ENCODE measurements at regions not wholly inside any gene's neighbourhood (a gene's known extent, or its start where the extent isn't known, plus 50 kb on each side); places are given as distances from the start of the nearest gene placed in this dataset.
A peak's percentile ranks its signal among the peaks of the same experiment; 100 is the strongest.

DNA sequence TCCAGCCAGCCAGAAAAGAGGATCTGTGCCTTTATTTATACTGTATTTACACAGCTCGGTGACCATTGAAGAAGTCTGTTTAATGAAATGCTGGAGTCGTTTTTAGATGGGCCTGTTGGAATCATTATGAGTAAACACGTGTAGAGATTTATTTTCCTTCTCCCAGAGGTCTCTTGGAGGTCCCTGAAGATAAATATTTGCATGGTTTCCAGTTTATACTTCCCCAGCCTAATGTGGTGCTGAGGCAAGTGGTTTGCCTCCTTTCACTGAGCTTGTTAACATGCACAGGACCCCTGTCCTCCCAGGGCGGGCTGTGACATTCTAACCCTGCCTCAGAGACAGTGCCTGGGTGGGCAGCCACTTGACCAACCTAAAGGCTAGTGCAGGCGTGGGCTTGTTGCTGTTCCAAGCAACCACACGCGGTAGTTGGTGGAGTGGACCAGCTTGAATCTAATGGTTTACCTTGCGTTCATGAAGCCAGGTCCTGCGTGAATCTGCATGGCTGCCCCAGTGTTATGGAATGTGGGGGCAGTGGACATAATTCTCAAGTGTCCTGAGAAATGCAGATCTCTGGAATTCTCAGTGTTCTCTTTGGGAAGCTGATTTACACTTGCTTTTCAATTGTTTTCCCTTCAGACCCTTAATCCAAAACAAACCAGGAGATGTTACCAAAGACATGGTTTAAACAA, 130.2 kb upstream of the DLX2 start:
- Mint-ChIP-seq H3K4me3 (no peak overlapping the region), H3K36me3 (no peaks in the 10 kb centered on the region), H3K4me1 (ENCODE audit: low read depth) (peaks cover 21% of the 10 kb centered on the region), H3K27ac (no peak overlapping the region), H3K27me3 (peaks cover 6% of the 10 kb centered on the region), H3K9me3 (ENCODE audit: low read depth) (no peaks in the 10 kb centered on the region)

DNA sequence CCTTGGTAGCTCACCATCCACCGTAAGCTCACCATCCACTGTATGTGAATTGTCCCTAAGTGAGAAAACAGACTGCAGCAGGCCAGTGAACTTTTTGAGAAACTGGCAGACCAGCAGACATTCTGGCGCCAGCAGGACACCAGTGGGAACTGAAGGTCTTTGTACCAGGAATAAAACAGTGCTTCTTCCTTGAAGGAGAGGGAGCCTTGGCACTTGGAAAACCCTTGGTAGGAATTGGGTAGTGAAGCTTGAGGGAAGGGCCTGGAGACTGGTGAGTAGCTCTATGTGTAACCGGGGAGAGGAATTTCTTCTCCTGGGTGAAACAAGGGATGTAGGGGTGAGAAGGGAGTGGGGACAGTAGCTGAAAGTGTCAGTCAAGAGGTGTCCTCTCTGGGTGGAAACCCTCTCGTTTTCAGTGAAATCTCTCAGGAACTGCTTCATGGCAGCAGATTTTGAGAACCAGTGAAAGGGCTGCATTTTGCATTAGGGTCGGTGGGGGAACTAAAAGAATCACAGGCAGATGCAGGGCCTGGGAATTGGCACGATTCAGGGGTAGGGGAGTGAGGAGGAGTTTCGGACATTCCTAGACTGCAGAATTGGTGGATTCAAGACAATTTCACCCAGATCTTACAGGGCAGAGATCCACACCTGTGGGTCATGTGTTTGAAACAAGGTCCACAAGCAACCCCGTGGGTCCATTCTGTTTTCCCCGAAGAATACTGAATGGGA, 131.5 kb upstream of the DLX2 start:
- H3K4me1 Mint-ChIP-seq (ENCODE audit: low read depth) = peaks cover 21% of the 10 kb centered on the region
- H3K36me3 Mint-ChIP-seq = no peaks in the 10 kb centered on the region
- peaks cover 8% of the 10 kb centered on the region for H3K27me3 Mint-ChIP-seq
- no peak overlapping the region for H3K27ac Mint-ChIP-seq
- peak overlapping the region; percentile 90 for H3K4me3 Mint-ChIP-seq
- no peaks in the 10 kb centered on the region for H3K9me3 Mint-ChIP-seq (ENCODE audit: low read depth)

DNA sequence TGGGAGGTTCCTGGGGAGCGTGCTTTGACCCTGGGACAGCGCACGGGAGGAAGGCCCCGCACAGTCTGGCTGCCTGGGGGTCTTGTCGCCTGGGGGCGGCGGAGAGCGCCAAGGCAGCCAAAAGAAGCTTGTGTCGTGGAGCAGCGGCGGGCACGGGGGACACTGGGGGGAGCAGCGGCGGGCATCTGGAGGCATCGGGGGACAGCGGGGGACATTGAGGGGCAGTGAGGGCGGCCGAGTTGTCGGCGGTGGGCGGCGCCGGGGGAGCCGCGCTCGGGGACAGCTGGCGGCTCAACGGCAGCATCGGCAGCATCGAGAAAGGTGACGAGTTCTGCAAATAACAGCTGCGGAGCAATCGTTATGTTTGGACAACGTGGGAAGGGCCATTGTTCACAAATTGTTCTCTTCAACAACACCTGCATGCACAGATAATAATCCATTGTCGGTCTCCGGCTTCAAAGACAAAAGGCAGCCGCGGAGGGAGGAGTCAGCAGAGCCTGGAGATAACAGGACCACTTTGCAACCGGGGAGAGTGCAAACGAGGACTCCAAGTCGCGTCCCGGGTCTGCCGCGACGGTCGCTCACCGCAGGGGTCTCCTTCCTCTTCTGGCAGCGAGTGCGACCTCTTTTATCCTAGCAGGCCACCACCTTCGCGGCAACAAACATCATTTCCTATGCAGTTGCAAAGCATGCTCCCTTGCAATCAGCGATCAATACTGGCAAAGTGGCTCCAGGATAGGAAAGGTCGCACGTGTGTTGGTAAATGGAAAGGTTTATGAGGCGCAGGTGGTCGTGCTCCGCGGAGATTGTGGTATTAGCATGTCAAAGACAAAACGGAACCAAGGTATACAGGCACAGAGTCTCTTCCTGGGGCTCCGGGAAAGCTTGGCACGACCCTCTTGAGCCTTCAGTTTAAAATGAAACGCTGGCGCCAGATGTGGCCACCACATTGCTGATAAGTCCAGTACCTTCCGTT, 132.3 kb upstream of the DLX2 start:
- Mint-ChIP-seq H3K27ac (no peak overlapping the region), H3K27me3 (peaks cover 8% of the 10 kb centered on the region), H3K36me3 (no peaks in the 10 kb centered on the region), H3K4me1 (ENCODE audit: low read depth) (peaks cover 21% of the 10 kb centered on the region), H3K4me3 (peak overlapping the region; percentile 90), H3K9me3 (ENCODE audit: low read depth) (no peaks in the 10 kb centered on the region)

DNA sequence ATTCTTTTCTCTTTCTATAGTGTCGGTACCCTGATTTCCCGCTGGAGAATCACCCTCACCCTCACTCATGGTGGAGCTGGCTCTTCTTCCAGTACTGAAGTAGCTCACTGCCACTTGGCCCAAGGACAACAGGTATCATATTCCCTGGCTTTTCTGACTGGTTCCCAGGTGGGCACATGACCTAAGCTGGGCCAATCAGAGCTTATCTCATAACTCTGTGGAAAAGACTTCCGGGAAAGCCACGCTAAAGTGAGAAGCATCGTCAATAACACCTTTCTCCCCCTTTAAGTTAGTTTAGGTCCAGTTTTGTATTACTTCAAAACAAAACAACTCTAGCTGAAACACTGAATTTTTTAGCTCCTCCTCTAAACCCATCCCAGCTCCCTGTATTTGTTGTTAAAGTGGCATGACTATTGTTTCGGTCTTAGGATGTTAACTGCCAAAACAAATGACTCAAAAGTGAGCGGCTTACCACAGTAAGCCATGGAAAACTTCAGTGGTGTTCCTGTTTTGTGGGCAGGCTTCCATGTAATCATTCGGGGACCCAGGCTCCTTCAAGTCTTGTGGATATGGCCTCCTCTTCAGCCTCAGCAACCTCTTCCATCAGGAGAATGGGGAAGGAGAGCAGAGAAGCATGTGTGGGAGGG, 137.4 kb upstream of the DLX2 start:
- no peaks in the 10 kb centered on the region for H3K9me3 Mint-ChIP-seq (ENCODE audit: low read depth)
- H3K27me3 Mint-ChIP-seq = peaks cover 2% of the 10 kb centered on the region

DNA sequence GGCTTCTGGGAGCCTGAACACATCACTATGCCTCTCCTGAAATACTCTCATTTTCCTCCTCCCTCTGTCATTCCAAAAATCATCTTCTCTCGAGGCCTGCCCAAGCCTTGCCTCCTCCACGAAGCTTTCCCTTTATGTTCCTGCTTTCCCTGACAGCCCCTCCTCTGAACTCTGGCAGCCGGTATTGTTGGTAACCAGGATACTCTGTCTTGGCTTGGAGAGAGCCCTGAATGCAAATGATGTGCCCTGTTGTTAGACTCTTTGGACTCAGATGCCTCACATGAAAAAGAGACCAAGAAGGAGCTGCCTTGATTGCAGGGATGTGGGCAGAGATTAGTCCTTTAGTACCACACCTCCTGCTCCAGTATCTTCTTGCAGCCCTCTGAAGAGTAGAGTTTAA, 138.5 kb upstream of the DLX2 start:
- H3K36me3 Mint-ChIP-seq = no peaks in the 10 kb centered on the region
- no peak overlapping the region for H3K27ac Mint-ChIP-seq
- H3K9me3 Mint-ChIP-seq (ENCODE audit: low read depth) = no peaks in the 10 kb centered on the region
- peaks cover 2% of the 10 kb centered on the region for H3K27me3 Mint-ChIP-seq
- H3K4me1 Mint-ChIP-seq (ENCODE audit: low read depth) = peaks cover 14% of the 10 kb centered on the region
- no peak overlapping the region for H3K4me3 Mint-ChIP-seq

More for the DNA sequence above, 137.4 kb upstream of the DLX2 start:
- Mint-ChIP-seq H3K36me3 (no peaks in the 10 kb centered on the region), H3K27ac (no peak overlapping the region), H3K4me3 (no peak overlapping the region), H3K4me1 (ENCODE audit: low read depth) (peaks cover 23% of the 10 kb centered on the region)

DNA sequence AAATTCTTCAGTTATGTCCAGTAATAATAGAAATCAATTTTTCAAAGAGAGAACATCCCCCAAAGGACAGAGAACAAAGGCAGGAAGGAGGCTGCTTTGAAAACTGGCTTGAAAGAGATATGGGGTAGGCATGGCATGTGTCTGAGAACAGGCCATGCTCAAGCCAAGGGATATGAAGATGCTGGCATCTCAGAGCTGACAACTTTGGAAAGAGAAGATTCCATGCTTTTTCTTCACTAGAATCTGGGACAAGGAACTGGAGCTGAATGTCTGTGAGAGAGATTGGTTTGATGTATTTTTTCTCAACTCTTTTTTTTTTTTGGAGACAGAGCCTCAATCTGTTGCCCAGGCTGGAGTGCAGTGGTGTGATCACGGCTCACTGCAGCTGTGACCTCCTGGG, 139.8 kb upstream of the DLX2 start:
- no peaks in the 10 kb centered on the region for H3K36me3 Mint-ChIP-seq
- peaks cover 2% of the 10 kb centered on the region for H3K27me3 Mint-ChIP-seq
- H3K4me3 Mint-ChIP-seq = no peak overlapping the region
- no peaks in the 10 kb centered on the region for H3K9me3 Mint-ChIP-seq (ENCODE audit: low read depth)
- no peak overlapping the region for H3K27ac Mint-ChIP-seq
- peaks cover 19% of the 10 kb centered on the region for H3K4me1 Mint-ChIP-seq (ENCODE audit: low read depth)

DNA sequence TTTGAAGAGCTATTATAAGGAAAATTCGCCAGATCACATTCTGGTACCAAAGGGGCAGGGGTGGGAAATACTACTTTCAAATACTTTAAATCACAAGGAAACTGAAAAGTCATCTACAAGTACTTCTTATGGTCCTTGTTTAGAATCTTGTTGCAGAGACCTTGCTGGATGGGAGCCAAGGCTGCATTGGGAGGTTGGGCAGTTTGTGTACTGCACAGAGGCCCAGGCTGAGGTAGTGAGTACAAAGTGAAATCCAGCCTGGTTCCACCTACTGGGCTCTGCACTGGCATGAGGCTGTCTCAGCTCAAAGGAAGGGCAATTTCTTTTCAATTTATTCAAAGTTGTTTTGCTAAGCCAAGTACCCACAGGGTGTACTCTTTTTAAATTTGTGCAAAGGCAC, 140.3 kb upstream of the DLX2 start:
- Mint-ChIP-seq H3K36me3 (no peaks in the 10 kb centered on the region), H3K27me3 (peaks cover 2% of the 10 kb centered on the region), H3K27ac (no peak overlapping the region), H3K4me3 (no peak overlapping the region), H3K9me3 (ENCODE audit: low read depth) (no peaks in the 10 kb centered on the region), H3K4me1 (ENCODE audit: low read depth) (peaks cover 19% of the 10 kb centered on the region)

DNA sequence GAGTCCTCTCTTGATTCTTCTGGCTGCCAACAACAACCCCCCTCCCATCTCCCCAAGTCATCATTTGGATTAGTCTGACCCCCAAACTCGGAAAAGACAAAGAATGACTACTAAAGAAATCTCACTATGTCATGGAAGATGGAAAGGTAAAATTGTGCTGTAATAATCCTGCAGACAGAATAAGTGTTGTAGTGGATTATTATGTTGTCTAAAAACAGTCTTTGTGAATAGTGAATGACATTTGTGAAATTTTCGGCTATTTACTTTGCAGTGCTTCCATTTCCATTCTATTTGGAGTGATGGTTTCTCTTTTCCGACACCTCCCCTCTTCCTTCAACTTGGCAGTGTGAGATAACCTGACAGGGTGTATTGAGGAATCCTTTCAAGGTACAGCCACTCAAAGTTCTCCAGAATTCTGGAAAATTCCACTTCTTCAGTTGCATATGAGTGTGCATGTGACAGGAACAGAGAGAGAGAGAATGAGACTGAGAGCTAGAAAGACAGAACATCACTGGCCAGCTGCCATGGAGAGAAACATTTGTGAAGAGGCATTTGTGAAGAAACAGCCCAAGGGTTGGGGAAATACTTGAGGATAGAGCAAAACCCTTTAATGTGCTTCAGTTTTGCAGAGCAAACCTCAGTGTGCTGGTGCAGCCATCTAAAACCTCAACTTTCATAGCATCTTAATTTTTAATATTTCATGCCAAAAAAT, 141.9 kb upstream of the DLX2 start:
- no peaks in the 10 kb centered on the region for H3K27me3 Mint-ChIP-seq
- peaks cover 19% of the 10 kb centered on the region for H3K4me1 Mint-ChIP-seq (ENCODE audit: low read depth)
- no peaks in the 10 kb centered on the region for H3K9me3 Mint-ChIP-seq (ENCODE audit: low read depth)
- H3K27ac Mint-ChIP-seq = no peak overlapping the region
- no peak overlapping the region for H3K4me3 Mint-ChIP-seq
- no peaks in the 10 kb centered on the region for H3K36me3 Mint-ChIP-seq

DNA sequence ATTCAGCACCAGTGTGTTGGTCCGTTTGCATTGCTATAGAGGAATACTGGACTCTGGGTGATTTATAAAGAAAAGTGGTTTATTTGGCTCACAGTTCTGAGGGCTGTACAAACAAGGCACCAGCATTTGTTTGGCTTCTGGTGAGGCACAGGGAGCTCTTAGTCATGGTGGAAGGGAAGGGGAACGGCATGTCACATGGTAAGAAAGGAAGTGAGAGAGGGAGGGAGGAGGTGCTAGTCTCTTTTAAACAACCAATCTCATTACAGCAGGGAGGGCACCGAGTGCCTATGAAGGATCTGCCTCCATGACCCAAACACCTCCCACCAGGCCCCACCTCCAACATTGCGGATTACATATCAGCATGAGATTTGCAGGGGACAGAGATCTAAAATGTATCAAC, 143.9 kb upstream of the DLX2 start:
- Mint-ChIP-seq H3K27ac (no peak overlapping the region), H3K4me3 (no peak overlapping the region), H3K36me3 (no peaks in the 10 kb centered on the region), H3K4me1 (ENCODE audit: low read depth) (peaks cover 31% of the 10 kb centered on the region), H3K9me3 (ENCODE audit: low read depth) (no peaks in the 10 kb centered on the region), H3K27me3 (no peaks in the 10 kb centered on the region)

DNA sequence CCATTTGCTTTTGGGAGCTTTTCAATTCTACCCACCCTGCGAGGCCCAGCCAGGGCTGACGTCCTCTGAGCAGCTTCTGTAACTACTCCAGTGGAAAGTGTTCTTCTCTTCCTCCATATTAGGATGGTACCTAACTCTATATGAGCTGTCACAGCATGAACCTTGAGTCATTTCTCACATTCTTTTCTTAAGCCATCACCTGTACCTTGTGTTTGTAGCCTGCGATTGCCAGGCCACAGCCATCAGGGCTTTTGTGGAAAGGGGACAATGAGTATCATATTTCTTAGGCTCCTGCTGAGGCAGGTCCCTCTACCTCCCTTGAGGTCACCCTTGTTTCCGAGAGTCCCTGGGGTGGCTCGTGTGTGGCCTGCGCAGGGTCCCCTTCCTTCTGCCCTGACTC, 144.5 kb upstream of the DLX2 start:
- H3K4me1 Mint-ChIP-seq (ENCODE audit: low read depth) = peaks cover 34% of the 10 kb centered on the region
- no peak overlapping the region for H3K27ac Mint-ChIP-seq
- no peaks in the 10 kb centered on the region for H3K27me3 Mint-ChIP-seq
- H3K36me3 Mint-ChIP-seq = no peaks in the 10 kb centered on the region
- no peaks in the 10 kb centered on the region for H3K9me3 Mint-ChIP-seq (ENCODE audit: low read depth)
- no peak overlapping the region for H3K4me3 Mint-ChIP-seq

DNA sequence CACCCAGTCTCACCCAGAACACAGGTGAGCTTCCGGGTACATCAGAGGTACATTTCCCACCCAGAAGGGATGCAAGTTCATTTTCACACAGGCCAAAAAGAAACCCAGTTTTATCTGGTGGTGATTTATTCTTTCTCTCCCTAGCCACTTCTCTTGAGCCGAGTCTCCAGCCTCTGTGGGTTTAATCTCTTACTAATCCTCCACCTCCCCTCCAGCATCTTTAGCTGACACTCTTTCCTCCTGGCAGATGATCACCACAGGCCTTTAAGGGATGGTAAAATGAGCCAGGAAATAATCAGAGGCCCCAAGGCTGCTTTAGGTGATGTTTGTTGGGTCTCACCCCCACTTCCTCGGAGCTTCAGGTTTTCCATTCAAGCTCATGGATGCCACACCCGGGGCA, 145.7 kb upstream of the DLX2 start:
- H3K27me3 Mint-ChIP-seq = no peaks in the 10 kb centered on the region
- H3K4me3 Mint-ChIP-seq = no peak overlapping the region
- H3K27ac Mint-ChIP-seq = no peak overlapping the region
- no peaks in the 10 kb centered on the region for H3K9me3 Mint-ChIP-seq (ENCODE audit: low read depth)
- peaks cover 35% of the 10 kb centered on the region for H3K4me1 Mint-ChIP-seq (ENCODE audit: low read depth)
- H3K36me3 Mint-ChIP-seq = no peaks in the 10 kb centered on the region

DNA sequence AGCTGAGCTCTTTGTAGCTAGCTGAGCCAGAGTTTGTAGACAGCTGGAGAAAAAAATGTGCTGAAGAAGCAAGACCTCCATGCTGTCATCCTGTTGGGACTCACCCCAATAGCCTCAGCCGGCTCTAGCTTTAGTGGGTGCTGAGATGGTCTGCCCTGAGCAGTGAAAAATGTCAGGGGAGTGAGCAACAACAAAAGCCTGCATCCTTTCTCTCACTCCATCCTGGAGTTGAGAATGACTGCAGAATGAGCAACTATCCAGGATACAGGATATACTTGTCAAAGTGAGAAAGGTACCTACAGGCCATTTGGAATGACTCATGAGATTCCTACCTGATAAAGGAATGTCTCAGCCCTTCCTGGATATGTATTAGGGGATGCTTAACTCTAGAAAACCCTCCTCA, 146.1 kb upstream of the DLX2 start:
- Mint-ChIP-seq H3K27ac (no peak overlapping the region), H3K27me3 (no peaks in the 10 kb centered on the region), H3K9me3 (ENCODE audit: low read depth) (no peaks in the 10 kb centered on the region), H3K4me3 (no peak overlapping the region), H3K4me1 (ENCODE audit: low read depth) (peaks cover 39% of the 10 kb centered on the region), H3K36me3 (no peaks in the 10 kb centered on the region)

DNA sequence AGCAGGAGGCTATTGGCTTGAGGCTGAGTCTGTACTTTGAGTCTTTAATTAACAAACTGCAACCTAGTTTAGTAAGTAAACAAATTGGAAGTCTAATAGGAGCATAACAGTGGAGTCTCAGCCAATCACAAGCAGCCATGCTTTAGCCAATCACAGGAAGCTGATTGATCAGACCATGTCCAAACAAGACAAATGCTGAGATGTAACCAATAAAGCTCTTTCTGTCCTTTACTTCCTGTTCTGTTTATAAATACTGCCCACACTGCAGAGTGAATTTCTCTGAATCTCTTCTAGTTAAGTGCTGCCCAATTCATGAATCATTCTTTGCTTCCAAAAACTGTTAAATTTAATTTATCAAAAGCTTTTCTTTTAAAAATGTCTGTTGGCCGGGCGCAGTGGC, 146.6 kb upstream of the DLX2 start:
- Mint-ChIP-seq H3K9me3 (ENCODE audit: low read depth) (no peaks in the 10 kb centered on the region), H3K36me3 (no peaks in the 10 kb centered on the region), H3K4me1 (ENCODE audit: low read depth) (peaks cover 44% of the 10 kb centered on the region), H3K27ac (no peak overlapping the region), H3K27me3 (no peaks in the 10 kb centered on the region), H3K4me3 (no peak overlapping the region)

DNA sequence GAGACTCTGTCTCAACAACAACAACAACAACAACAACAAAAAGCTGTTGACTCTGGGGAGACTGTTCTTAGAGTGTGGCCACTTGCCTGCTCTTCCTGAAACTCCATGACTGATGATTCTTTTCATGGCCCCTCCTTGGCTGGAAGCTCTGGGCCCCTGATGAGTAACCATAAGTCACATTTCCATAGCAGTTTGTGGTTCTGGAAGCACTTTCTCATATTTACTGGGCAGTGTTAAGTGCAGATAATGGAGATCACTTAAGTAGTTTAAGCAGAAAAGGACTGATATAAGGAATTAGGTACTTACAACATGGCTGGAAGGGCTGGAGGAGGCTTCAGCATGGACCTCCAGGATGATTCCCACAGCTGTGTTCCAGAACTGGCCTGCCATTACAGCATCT, 147.3 kb upstream of the DLX2 start:
- Mint-ChIP-seq H3K4me1 (ENCODE audit: low read depth) (peaks cover 50% of the 10 kb centered on the region), H3K27me3 (no peaks in the 10 kb centered on the region), H3K36me3 (no peaks in the 10 kb centered on the region), H3K4me3 (no peak overlapping the region), H3K9me3 (ENCODE audit: low read depth) (no peaks in the 10 kb centered on the region), H3K27ac (no peak overlapping the region)

Data from activated naive CD8-positive, alpha-beta T cell (primary cell).